ENCODE measurements at regions not wholly inside any gene's neighbourhood (a gene's known extent, or its start where the extent isn't known, plus 50 kb on each side); places are given as distances from the start of the nearest gene placed in this dataset.

GRCh38 chr14:55928276-55928675 is 189.9 kb upstream of the PELI2 start:
- 43 to 50% (median 45%) methylated on average over 2 of the region's 2 CpGs for WGBS, 3 donors

GRCh38 chr14:55929136-55929535 is 189.1 kb upstream of the PELI2 start:
- no peak overlapping the region for H3K4me3 ChIP-seq
- 63 to 77% (median 72%) methylated on average over 4 of the region's 4 CpGs for WGBS, 3 donors
- peaks cover 3% of the 10 kb centered on the region for H3K4me1 ChIP-seq (ENCODE audit: insufficient read depth)
- no peaks in the 10 kb centered on the region for H3K9me3 ChIP-seq
- TF ChIP-seq CTCF (IDR thresholded peaks at IDR 0.05), result no peak
- TF ChIP-seq EP300 (IDR thresholded peaks at IDR 0.05), result no peak
- no peak for TF ChIP-seq POLR2A (IDR thresholded peaks at IDR 0.05)
- no peaks in the 10 kb centered on the region for H3K27me3 ChIP-seq
- H3K27ac ChIP-seq, result no peak overlapping the region
- H3K36me3 ChIP-seq, result no peaks in the 10 kb centered on the region
- intact Hi-C loops (cut with DNase I), result no loop called here
- no peak for DNase-seq

More at GRCh38 chr14:55928276-55928675, 189.9 kb upstream of the PELI2 start:
- Histone ChIP-seq H3K9me3 (no peaks in the 10 kb centered on the region), H3K4me3 (no peak overlapping the region), H3K36me3 (no peaks in the 10 kb centered on the region), H3K4me1 (ENCODE audit: insufficient read depth) (peaks cover 3% of the 10 kb centered on the region), H3K27ac (no peak overlapping the region), H3K27me3 (no peaks in the 10 kb centered on the region)
- intact Hi-C loops (cut with DNase I), result no loop called here
- DNase-seq, result no peak
- TF ChIP-seq POLR2A (IDR thresholded peaks at IDR 0.05) (no peak), EP300 (IDR thresholded peaks at IDR 0.05) (no peak), CTCF (IDR thresholded peaks at IDR 0.05) (no peak)

- 88 to 94% (median 90%) methylated on average over 5 of the region's 5 CpGs for WGBS, 3 donors
- TF ChIP-seq EP300 (IDR thresholded peaks at IDR 0.05), result no peak
- TF ChIP-seq CTCF (IDR thresholded peaks at IDR 0.05), result no peak
- TF ChIP-seq POLR2A (IDR thresholded peaks at IDR 0.05), result no peak
- DNase-seq, result no peak
- no peaks in the 10 kb centered on the region for H3K9me3 ChIP-seq
- peaks cover 3% of the 10 kb centered on the region for H3K4me1 ChIP-seq (ENCODE audit: insufficient read depth)
- H3K27ac ChIP-seq, result no peak overlapping the region
- no peak overlapping the region for H3K4me3 ChIP-seq
- no peaks in the 10 kb centered on the region for H3K27me3 ChIP-seq
- H3K36me3 ChIP-seq, result no peaks in the 10 kb centered on the region
- intact Hi-C loops (cut with DNase I), result no loop called here
Measured at GRCh38 chr14:55930016-55930784, 188.0 kb upstream of the PELI2 start.

- no peaks in the 10 kb centered on the region for H3K4me1 ChIP-seq (ENCODE audit: insufficient read depth)
- H3K4me3 ChIP-seq, result no peak overlapping the region
- DNase-seq, result no peak
- 33 to 46% (median 37%) methylated on average over 3 of the region's 3 CpGs for WGBS, 3 donors
- no peaks in the 10 kb centered on the region for H3K36me3 ChIP-seq
- no peak overlapping the region for H3K27ac ChIP-seq
- no peaks in the 10 kb centered on the region for H3K27me3 ChIP-seq
- TF ChIP-seq EP300 (IDR thresholded peaks at IDR 0.05) (no peak), CTCF (IDR thresholded peaks at IDR 0.05) (no peak), POLR2A (IDR thresholded peaks at IDR 0.05) (no peak)
- intact Hi-C loops (cut with DNase I), result no loop called here
- no peaks in the 10 kb centered on the region for H3K9me3 ChIP-seq
Measured at GRCh38 chr14:55936691-55937090, 181.5 kb upstream of the PELI2 start.

Measured in ovary (tissue), 7 donors.